Urinary bladder (tissue), 3 donors: ENCODE measurements at regions not wholly inside any gene's neighbourhood (a gene's known extent, or its start where the extent isn't known, plus 50 kb on each side); places are given as distances from the start of the nearest gene placed in this dataset.
"Not testable (repeated sequence)": the region's sequence is repeated elsewhere in the genome, so short reads cannot be mapped to it uniquely, and the experiment has no call there.

Experiments used
- DNase-seq: peaks from one replicate; pipeline ENCODE4 v3.0.0-alpha.2; 2015; ENCODE audit errors: extremely low spot score
- H3K27ac ChIP-seq: one replicate; pipeline ENCODE4 v1.5.1; 2013; ENCODE audit warnings: low read depth, mild to moderate bottlenecking, moderate library complexity
- H3K36me3 ChIP-seq: one replicate; pipeline ENCODE4 v1.6.1; 2013; ENCODE audit warnings: mild to moderate bottlenecking, moderate library complexity; ENCODE audit not compliant: insufficient read depth
- H3K4me1 ChIP-seq: one replicate; pipeline ENCODE4 v1.6.1; 2013; ENCODE audit warnings: mild to moderate bottlenecking, moderate library complexity; ENCODE audit not compliant: insufficient read depth
- H3K4me3 ChIP-seq: one replicate; pipeline ENCODE4 v1.5.1; 2013; ENCODE audit warnings: low read depth, low read length
- WGBS: extraction: QIAGEN DNeasy Blood & Tissue Kit; methylation state at CpG from one replicate; pipeline ENCODE4 v1.1.7; 2013; 5-methylcytosine and 5-hydroxymethylcytosine counted together
- donor health status: healthy with polysubstance abuse.
- donor health status: healthy.

- WGBS, result 70% methylated on average over 2 of the region's 2 CpGs
- DNase-seq, result no peak
- Histone ChIP-seq H3K4me1 (no peaks in the 10 kb centered on the region), H3K27ac (no peak overlapping the region), H3K36me3 (no peaks in the 10 kb centered on the region), H3K4me3 (no peak overlapping the region)
These were observed 614.1 kb downstream of the LMO7 start for GRCh38 chr13:76250211-76250610.

GRCh38 chr13:76245920-76246319 lies 609.8 kb downstream of the LMO7 start:
- DNase-seq, result no peak
- 46% methylated on average over 1 of the region's 1 CpG for WGBS
- no peak overlapping the region for H3K27ac ChIP-seq
- H3K4me1 ChIP-seq, result no peaks in the 10 kb centered on the region
- H3K4me3 ChIP-seq, result no peak overlapping the region
- no peaks in the 10 kb centered on the region for H3K36me3 ChIP-seq

GRCh38 chr13:76245211-76245610 lies 609.1 kb downstream of the LMO7 start:
- Histone ChIP-seq H3K27ac (no peak overlapping the region), H3K4me3 (no peak overlapping the region), H3K36me3 (no peaks in the 10 kb centered on the region), H3K4me1 (no peaks in the 10 kb centered on the region)
- WGBS, result 77% methylated on average over 4 of the region's 4 CpGs
- no peak for DNase-seq

- H3K27ac ChIP-seq, H3K4me3 ChIP-seq, DNase-seq, H3K36me3 ChIP-seq, H3K4me1 ChIP-seq: not testable (repeated sequence)
- 80% methylated on average over 8 of the region's 8 CpGs for WGBS
These were observed 607.0 kb downstream of the LMO7 start for GRCh38 chr13:76243120-76243519.

- 90% methylated on average over 4 of the region's 4 CpGs for WGBS
These were observed 603.0 kb downstream of the LMO7 start for GRCh38 chr13:76239031-76239680.

GRCh38 chr13:76231522-76232167 lies 595.5 kb downstream of the LMO7 start:
- no peaks in the 10 kb centered on the region for H3K36me3 ChIP-seq
- no peak for DNase-seq
- H3K4me1 ChIP-seq, result no peaks in the 10 kb centered on the region
- H3K27ac ChIP-seq, result no peak overlapping the region
- H3K4me3 ChIP-seq, result no peak overlapping the region
- 97% methylated on average over 4 of the region's 4 CpGs for WGBS

More at GRCh38 chr13:76239031-76239680, 603.0 kb downstream of the LMO7 start:
- DNase-seq, result no peak
- Histone ChIP-seq H3K4me1 (no peaks in the 10 kb centered on the region), H3K4me3 (no peak overlapping the region), H3K27ac (no peak overlapping the region), H3K36me3 (no peaks in the 10 kb centered on the region)

- WGBS, result 93% methylated on average over 2 of the region's 2 CpGs
- no peaks in the 10 kb centered on the region for H3K36me3 ChIP-seq
- no peak overlapping the region for H3K4me3 ChIP-seq
- H3K27ac ChIP-seq, result no peak overlapping the region
- no peak for DNase-seq
- no peaks in the 10 kb centered on the region for H3K4me1 ChIP-seq
These were observed 593.2 kb downstream of the LMO7 start for GRCh38 chr13:76229281-76229680.

GRCh38 chr13:76226941-76227340 lies 590.8 kb downstream of the LMO7 start:
- WGBS, result 41% methylated on average over 1 of the region's 1 CpG
- H3K4me1 ChIP-seq, result no peaks in the 10 kb centered on the region
- no peak overlapping the region for H3K27ac ChIP-seq
- no peak overlapping the region for H3K4me3 ChIP-seq
- DNase-seq, result no peak
- no peaks in the 10 kb centered on the region for H3K36me3 ChIP-seq

GRCh38 chr13:76225815-76226489 lies 589.8 kb downstream of the LMO7 start:
- no peak for DNase-seq
- H3K4me1 ChIP-seq, result no peaks in the 10 kb centered on the region
- H3K27ac ChIP-seq, result no peak overlapping the region
- 47% methylated on average over 8 of the region's 8 CpGs for WGBS
- no peak overlapping the region for H3K4me3 ChIP-seq
- H3K36me3 ChIP-seq, result no peaks in the 10 kb centered on the region

- no peak for DNase-seq
- no peaks in the 10 kb centered on the region for H3K4me1 ChIP-seq
- no peak overlapping the region for H3K27ac ChIP-seq
- H3K36me3 ChIP-seq, result no peaks in the 10 kb centered on the region
- 96% methylated on average over 5 of the region's 5 CpGs for WGBS
- H3K4me3 ChIP-seq, result no peak overlapping the region
These were observed 587.9 kb downstream of the LMO7 start for GRCh38 chr13:76223999-76224398.

- H3K36me3 ChIP-seq, result no peaks in the 10 kb centered on the region
- DNase-seq, result no peak
- H3K4me1 ChIP-seq, result no peaks in the 10 kb centered on the region
- no peak overlapping the region for H3K4me3 ChIP-seq
- WGBS, result 96% methylated on average over 2 of the region's 2 CpGs
- H3K27ac ChIP-seq, result no peak overlapping the region
These were observed 587.4 kb downstream of the LMO7 start for GRCh38 chr13:76223565-76223964.

- no peaks in the 10 kb centered on the region for H3K36me3 ChIP-seq
- H3K4me1 ChIP-seq, result no peaks in the 10 kb centered on the region
- H3K27ac ChIP-seq, result no peak overlapping the region
- 77% methylated on average over 2 of the region's 2 CpGs for WGBS
- no peak for DNase-seq
- no peak overlapping the region for H3K4me3 ChIP-seq
These were observed 586.4 kb downstream of the LMO7 start for GRCh38 chr13:76222511-76222910.

GRCh38 chr13:76216729-76217128 lies 580.6 kb downstream of the LMO7 start:
- Histone ChIP-seq H3K4me3 (no peak overlapping the region), H3K27ac (no peak overlapping the region), H3K4me1 (no peaks in the 10 kb centered on the region), H3K36me3 (no peaks in the 10 kb centered on the region)
- DNase-seq, result no peak
- WGBS, result 31% methylated on average over 2 of the region's 2 CpGs

- 98% methylated on average over 1 of the region's 1 CpG for WGBS
These were observed 577.9 kb downstream of the LMO7 start for GRCh38 chr13:76214001-76214400.

More at GRCh38 chr13:76214001-76214400, 577.9 kb downstream of the LMO7 start:
- H3K36me3 ChIP-seq, result no peaks in the 10 kb centered on the region
- H3K27ac ChIP-seq, result no peak overlapping the region
- no peak for DNase-seq
- no peak overlapping the region for H3K4me3 ChIP-seq
- no peaks in the 10 kb centered on the region for H3K4me1 ChIP-seq
